Jurkat, Clone E6-1 (cell line): ENCODE measurements at regions not wholly inside any gene's neighbourhood (a gene's known extent, or its start where the extent isn't known, plus 50 kb on each side); places are given as distances from the start of the nearest gene placed in this dataset.

ENCODE experiments used
- DNase-seq: peaks from one replicate; pipeline ENCODE4 v3.0.0-alpha.2; 2011; ENCODE audit warnings: low read depth, low spot score
- H3K4me3 ChIP-seq: 2 replicates; pipeline ENCODE4 v1.5.1; 2011; ENCODE audit warnings: mild to moderate bottlenecking, low read length, control low read depth, moderate library complexity

DNA sequence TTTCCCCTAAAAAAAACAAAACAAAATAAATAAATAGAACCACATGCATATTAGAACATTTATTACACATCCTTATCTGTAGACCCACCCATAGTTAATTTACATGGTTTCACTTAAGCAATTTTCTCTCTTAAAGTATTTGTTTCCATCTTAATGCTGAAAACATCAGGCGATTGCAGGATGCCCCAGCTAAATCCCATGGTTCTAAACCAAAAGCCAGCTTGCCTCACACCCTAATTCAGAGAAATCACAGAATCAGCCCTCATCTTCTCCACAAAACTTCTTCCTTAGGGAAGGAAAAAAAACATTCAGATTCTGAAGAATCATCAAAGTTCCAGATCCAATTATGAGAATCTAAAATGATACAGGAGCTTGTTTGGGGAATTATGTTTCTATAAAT lies 67.6 kb upstream of the MTHFD1L start:
- no peak for DNase-seq
- H3K4me3 ChIP-seq, result no peak overlapping the region

DNA sequence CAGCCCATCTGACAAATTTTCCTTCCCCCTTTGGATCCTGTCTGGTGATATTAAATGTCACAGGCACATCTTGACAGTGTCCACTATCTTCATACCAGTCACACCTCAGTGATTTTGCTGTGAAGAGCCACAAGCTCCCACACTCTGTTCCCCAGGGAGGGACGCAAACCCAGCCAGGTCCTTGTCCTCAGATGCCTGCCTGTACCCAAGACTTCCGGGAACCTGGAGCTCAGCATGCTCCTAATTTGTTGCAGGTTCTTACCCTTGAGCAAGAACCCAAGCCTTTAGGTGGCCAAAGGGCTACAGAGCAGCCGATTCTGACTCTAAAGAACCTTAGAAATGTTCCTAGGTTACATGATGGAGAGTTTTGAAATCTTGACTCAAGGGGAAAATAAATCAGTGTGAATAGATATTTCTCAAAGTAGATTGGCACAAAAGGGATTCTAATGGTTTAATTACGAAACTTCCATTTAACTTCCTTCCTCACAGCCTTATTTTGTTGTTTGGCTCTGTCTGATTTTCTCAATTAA lies 66.2 kb upstream of the MTHFD1L start:
- DNase-seq, result no peak
- H3K4me3 ChIP-seq, result no peak overlapping the region

DNA sequence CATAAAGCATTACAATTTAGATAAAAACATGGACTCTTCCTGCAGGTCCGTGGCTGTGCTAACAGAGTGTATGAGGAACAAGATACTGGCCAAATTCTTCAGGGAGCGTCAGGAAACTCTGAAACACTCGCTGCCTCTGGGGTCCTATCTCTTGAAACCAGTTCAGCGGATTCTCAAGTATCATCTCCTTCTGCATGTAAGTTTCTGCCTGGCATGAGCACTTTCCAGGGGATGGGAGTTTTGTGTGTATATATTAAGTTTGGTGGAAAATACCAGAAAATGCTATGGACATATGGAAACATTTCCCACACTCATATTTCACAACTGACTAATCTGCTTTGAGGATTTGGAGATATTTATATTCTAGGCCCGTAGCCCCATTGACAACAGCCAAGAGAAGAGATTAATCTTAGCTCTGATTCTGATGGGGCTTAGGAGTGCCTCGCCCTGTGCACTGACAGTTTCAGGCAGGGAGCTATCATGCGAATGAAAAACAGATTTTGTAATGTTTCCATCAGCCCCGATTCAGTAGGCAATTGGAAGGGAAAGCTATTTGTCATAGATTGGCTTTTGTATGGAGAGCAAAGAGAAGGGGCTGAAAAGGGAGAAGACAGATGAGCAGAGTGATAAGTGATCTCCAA lies 64.7 kb upstream of the MTHFD1L start:
- H3K4me3 ChIP-seq, result no peak overlapping the region
- no peak for DNase-seq

DNA sequence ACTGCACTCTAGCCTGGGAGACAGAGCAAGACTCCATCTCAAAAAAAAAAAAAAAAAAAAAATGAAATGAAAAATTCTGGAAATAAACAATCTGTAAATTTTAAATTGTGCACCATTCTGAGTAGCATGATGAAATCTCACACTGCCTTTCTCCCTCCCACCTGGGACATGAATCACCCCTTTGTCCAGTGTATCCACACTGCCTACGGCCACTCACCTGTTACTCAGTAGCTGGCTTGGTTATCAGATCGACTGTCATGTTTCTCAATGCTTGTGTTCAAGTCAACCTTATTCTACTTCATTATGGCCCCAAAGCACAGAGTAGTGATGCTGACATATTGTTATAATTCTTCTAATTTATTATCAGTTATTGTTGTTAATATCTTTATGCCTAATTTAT lies 58.7 kb upstream of the MTHFD1L start:
- no peak overlapping the region for H3K4me3 ChIP-seq
- DNase-seq, result no peak

DNA sequence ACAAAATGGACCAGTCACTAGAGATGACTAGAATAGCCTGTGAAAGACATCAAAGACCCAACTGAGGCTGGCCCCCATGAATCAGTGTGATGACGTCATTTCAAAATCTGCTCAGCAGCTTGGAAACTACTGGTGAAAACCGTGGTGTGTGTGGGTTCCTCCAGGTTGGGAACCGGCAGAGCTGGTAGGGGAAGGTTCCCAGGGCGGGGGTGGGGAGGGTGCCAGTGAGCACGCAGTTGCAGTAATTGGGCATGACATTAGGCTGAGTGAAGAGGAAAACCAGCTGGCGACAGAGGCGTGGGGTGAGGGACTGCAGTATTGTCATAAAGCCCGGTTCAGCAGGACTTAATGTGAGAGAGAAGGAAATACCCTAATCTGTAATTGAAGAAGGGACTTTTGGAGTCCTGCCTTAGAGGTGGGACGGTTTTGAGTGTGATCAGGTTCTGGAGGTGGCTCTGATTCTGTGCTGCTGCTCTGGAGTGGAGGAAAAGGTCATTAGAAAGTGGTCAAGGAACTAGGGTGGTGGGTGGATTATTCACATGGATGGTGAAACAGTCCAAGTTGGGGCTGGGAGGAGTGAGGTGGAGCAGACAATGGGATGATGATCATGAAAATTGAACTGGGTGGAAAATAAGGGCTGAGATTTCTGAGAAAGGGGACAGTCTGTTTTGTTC lies 52.0 kb upstream of the MTHFD1L start:
- no peak overlapping the region for H3K4me3 ChIP-seq
- no peak for DNase-seq

DNA sequence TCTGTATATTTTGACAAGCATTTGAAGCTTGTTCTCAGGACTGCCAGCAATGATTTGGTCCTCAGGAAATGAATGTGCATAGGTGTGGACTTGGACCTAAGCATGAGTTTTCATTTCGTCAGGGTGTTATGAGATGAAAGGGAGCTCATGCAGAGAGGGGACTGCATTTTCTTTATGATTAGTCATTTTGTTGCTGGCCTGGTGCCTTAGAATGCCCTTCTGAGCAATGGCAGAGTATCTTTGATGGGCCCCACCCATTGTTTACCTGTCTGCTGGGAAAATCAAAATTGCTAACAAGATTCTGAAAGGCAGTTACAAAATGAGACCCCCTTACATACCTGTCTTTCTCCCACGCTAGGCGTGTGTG lies 51.5 kb upstream of the MTHFD1L start:
- DNase-seq, result no peak
- no peak overlapping the region for H3K4me3 ChIP-seq
